WERI-Rb-1 (cell line): ENCODE measurements at regions not wholly inside any gene's neighbourhood (a gene's known extent, or its start where the extent isn't known, plus 50 kb on each side); places are given as distances from the start of the nearest gene placed in this dataset.

ENCODE experiments used
- DNase-seq: peaks from one replicate; pipeline ENCODE4 v3.0.0-alpha.2; 2020
- H3K27ac ChIP-seq: fragments of 250-450 bp; sonication (Bioruptor Pico); 2 replicates; pipeline ENCODE4 v1.5.1; 2020; ENCODE audit warnings: mild to moderate bottlenecking, moderate library complexity
- H3K27me3 ChIP-seq: fragments of 250-450 bp; sonication (Bioruptor Pico); 2 replicates; pipeline ENCODE4 v1.5.1; 2021; ENCODE audit warnings: mild to moderate bottlenecking, low read depth, moderate library complexity; ENCODE audit not compliant: insufficient read depth, severe bottlenecking
- H3K36me3 ChIP-seq: fragments of 250-450 bp; sonication (Bioruptor Pico); 2 replicates; pipeline ENCODE4 v1.5.1; 2020; ENCODE audit warnings: mild to moderate bottlenecking, moderate library complexity
- H3K4me3 ChIP-seq: 2 replicates; pipeline ENCODE4 v1.5.1; 2011; ENCODE audit warnings: low read depth, mild to moderate bottlenecking, control low read depth, low read length
- H3K9me3 ChIP-seq: fragments of 250-450 bp; sonication (Bioruptor Pico); 2 replicates; pipeline ENCODE4 v1.5.1; 2021; ENCODE audit warnings: mild to moderate bottlenecking, moderate library complexity; ENCODE audit not compliant: severe bottlenecking
- TF ChIP-seq, protein P1 (sequence below): IDR thresholded peaks from 2 replicates; pipeline ENCODE4 v1.5.1; 2011; ENCODE audit warnings: low read depth, mild to moderate bottlenecking, control low read depth, inconsistent platforms, low read length

DNA sequence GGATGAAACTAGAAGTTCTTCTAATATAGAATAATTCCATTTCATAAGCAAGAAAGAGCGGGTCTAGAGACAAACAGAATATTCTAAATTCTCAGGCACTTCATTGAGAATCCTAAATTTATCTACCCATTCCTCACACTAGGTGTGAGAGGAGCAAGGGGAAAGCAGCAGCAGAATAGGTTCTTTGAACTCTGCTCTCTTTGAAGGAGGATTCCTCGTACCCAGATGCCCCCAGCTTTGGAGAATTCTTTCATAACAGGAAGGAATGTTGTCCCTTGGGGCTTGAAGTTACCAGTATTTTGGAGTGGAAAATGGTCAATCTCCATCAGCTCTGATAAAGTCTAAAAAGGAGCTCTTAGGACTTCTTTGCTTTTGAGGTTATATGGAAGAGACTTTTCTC, 59.7 kb upstream of the RASGEF1B start:
- peaks cover 12% of the 10 kb centered on the region for H3K9me3 ChIP-seq
- TF ChIP-seq, protein P1, sequence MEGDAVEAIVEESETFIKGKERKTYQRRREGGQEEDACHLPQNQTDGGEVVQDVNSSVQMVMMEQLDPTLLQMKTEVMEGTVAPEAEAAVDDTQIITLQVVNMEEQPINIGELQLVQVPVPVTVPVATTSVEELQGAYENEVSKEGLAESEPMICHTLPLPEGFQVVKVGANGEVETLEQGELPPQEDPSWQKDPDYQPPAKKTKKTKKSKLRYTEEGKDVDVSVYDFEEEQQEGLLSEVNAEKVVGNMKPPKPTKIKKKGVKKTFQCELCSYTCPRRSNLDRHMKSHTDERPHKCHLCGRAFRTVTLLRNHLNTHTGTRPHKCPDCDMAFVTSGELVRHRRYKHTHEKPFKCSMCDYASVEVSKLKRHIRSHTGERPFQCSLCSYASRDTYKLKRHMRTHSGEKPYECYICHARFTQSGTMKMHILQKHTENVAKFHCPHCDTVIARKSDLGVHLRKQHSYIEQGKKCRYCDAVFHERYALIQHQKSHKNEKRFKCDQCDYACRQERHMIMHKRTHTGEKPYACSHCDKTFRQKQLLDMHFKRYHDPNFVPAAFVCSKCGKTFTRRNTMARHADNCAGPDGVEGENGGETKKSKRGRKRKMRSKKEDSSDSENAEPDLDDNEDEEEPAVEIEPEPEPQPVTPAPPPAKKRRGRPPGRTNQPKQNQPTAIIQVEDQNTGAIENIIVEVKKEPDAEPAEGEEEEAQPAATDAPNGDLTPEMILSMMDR: no peak
- H3K27ac ChIP-seq: no peak overlapping the region
- no peak for DNase-seq
- no peaks in the 10 kb centered on the region for H3K27me3 ChIP-seq
- H3K4me3 ChIP-seq: no peak overlapping the region
- H3K36me3 ChIP-seq: no peaks in the 10 kb centered on the region

DNA sequence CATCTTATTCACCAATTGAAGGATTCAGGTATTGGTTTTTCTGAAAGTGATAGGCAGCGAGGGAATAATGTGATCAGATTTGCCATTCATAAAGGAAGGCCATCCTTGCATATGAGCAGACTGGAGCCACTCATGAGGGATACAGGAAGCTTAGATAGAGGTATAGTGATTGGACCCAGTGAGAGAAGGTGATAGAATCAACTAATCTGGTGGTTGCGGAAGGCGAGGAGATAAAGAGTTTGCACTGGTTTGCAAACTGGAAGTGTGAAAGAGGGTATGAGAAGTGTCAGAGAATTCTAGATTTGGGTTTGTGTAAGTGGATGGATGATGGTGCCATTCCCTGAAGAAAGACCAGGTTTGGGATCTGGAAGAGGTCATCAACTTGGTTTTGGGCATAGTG, 57.3 kb upstream of the RASGEF1B start:
- TF ChIP-seq, protein P1: no peak
- no peak for DNase-seq
- no peak overlapping the region for H3K4me3 ChIP-seq
- H3K9me3 ChIP-seq: peaks cover 12% of the 10 kb centered on the region
- no peaks in the 10 kb centered on the region for H3K36me3 ChIP-seq
- no peak overlapping the region for H3K27ac ChIP-seq
- H3K27me3 ChIP-seq: no peaks in the 10 kb centered on the region

DNA sequence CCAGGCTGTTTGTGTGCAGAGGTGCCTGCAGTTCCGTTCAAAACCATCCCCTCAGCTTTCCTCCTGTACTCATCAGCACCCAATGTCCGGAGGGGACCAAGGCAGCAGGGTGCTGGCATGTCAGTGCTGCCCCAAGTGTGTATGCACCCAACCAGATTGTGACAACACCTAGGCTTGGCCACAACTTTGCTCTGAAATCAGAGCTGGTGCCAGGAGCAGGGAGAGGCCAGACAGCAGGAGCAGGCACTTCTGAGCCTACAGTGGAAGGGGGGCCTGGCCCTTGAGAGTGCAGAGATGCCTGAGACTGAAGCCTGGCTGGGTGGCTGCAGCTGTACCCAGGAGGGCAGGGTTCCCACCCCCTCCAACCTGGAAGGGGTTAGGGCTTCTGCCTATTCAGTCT, 56.5 kb upstream of the RASGEF1B start:
- no peaks in the 10 kb centered on the region for H3K27me3 ChIP-seq
- peaks cover 12% of the 10 kb centered on the region for H3K9me3 ChIP-seq
- DNase-seq: no peak
- H3K4me3 ChIP-seq: no peak overlapping the region
- H3K36me3 ChIP-seq: no peaks in the 10 kb centered on the region
- H3K27ac ChIP-seq: no peak overlapping the region
- TF ChIP-seq, protein P1: no peak

DNA sequence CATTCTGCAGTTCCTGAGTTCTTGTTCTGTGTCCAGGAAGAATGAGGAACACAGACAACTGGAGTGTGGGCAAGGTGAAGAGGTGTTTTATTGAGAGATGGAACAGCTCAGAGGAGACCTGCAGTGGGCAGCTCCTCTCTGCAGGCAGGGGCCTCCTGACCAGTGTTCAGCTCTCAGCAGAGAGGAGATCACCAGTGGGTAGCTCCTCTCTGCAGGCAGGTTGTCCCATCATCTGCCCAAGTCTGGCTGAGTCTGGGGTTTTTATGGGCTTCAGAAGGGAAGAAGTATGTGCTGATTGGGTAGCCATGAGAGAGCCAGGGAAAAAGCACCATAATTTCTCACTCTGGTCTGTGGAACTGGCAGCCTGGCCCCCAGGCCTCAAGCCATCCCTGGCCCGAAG, 56.0 kb upstream of the RASGEF1B start:
- Histone ChIP-seq H3K4me3 (no peak overlapping the region), H3K27me3 (no peaks in the 10 kb centered on the region), H3K27ac (no peak overlapping the region), H3K9me3 (peaks cover 12% of the 10 kb centered on the region), H3K36me3 (no peaks in the 10 kb centered on the region)
- TF ChIP-seq, protein P1: no peak
- DNase-seq: no peak

DNA sequence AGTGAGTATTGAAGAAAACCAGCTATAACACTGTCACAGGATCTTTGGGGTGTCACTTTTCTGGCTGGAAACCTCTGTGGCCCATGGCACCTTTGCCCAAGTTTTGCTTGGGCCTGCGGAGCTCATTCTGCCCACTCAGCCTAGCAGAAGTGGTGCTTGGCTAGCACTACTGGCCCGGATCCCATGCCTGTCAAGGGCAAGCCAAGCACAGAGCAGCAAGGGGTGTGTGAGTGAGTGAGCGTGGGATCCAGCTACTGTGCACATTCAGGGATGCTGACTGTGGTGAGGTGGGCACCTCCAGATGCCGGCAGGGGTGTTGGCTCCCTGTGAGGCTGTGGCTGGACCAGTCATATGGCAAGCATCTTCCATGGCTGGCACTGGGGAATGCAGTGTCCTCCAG, 55.4 kb upstream of the RASGEF1B start:
- no peaks in the 10 kb centered on the region for H3K27me3 ChIP-seq
- no peak overlapping the region for H3K4me3 ChIP-seq
- H3K36me3 ChIP-seq: no peaks in the 10 kb centered on the region
- no peak for DNase-seq
- no peak overlapping the region for H3K27ac ChIP-seq
- H3K9me3 ChIP-seq: peaks cover 12% of the 10 kb centered on the region
- TF ChIP-seq, protein P1: no peak

DNA sequence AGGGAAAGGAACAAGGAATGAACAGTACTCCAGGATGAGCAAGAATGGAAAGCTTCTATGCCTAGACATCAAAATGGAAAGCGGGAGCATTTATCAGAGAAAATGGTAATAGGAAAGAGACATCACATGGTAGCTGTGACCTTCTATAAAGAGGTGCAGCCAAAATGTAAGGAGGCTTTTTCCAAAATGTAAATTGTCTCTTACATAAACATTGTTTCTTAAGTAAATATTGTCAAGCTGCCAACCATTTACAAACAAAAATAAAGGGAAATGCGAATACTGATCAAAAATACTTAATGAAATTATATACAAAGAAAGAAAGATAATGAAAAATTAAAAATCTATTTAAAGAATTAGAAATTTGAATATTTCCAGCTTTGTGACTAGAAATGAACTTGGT, 55.0 kb upstream of the RASGEF1B start:
- Histone ChIP-seq H3K9me3 (peaks cover 12% of the 10 kb centered on the region), H3K27me3 (no peaks in the 10 kb centered on the region), H3K4me3 (no peak overlapping the region), H3K36me3 (no peaks in the 10 kb centered on the region), H3K27ac (no peak overlapping the region)
- no peak for DNase-seq
- TF ChIP-seq, protein P1: no peak
